SK-N-SH (cell line): ENCODE measurements at regions not wholly inside any gene's neighbourhood (a gene's known extent, or its start where the extent isn't known, plus 50 kb on each side); places are given as distances from the start of the nearest gene placed in this dataset.

Source experiments
- CTCF ChIA-PET: fragments of 300-600, 350-600 bp; formaldehyde crosslinking; extraction: SDS; loops from one replicate; lab custom pipeline; 2021; lab: Yijun Ruan, JAX
- POLR2A ChIA-PET: fragments of 350-600 bp; sonication (Branson Sonifier 250); formaldehyde crosslinking; extraction: SDS; loops from one replicate; lab custom pipeline; 2020; ENCODE audit warnings: antibody characterized with exemption, inconsistent platforms; lab: Yijun Ruan, JAX
- DNase-seq: peaks from one replicate; pipeline ENCODE4 v3.0.0; 2012
- H2AFZ ChIP-seq: fragments of 200-600 bp; sonication (generic); 2 replicates; pipeline ENCODE4 v1.8.1; 2016; ENCODE audit warnings: antibody characterized with exemption, mild to moderate bottlenecking, low read depth
- H3F3A ChIP-seq: fragments of 200-600 bp; sonication (generic); replicated peaks from 2 replicates; pipeline ENCODE3; 2016; ENCODE audit warnings: antibody characterized with exemption, mild to moderate bottlenecking; ENCODE audit not compliant: insufficient read depth
- H3K27ac ChIP-seq, 2 experiments: fragments of 200-500 bp in 1 of 2; fragments of 200-600 bp in 1 of 2; sonication (Bioruptor generic) in 1 of 2; sonication (generic), shearing (Covaris generic) in 1 of 2; 2 replicates each; pipeline versions ENCODE4 v1.5.1 to v1.6.1; 2014 to 2016; ENCODE audit warnings: low read depth in 2 of 2, inconsistent platforms in 1 of 2, low read length in 1 of 2, mild to moderate bottlenecking in 1 of 2, mixed read lengths in 1 of 2
- H3K27me3 ChIP-seq: fragments of 200-600 bp; sonication (generic), shearing (Covaris generic); 2 replicates; pipeline ENCODE4 v1.6.1; 2016; ENCODE audit warnings: mixed run types; ENCODE audit not compliant: insufficient read depth
- H3K36me3 ChIP-seq, 2 experiments: fragments of 200-500 bp in 1 of 2; fragments of 200-600 bp in 1 of 2; sonication (Bioruptor generic) in 1 of 2; sonication (generic) in 1 of 2; replicated peaks in 1 of 2; 2 replicates each; pipeline versions ENCODE3 to v1.5.1; 2014 to 2016; ENCODE audit warnings: low read length in 1 of 2, mild to moderate bottlenecking in 1 of 2; ENCODE audit not compliant: insufficient read depth in 2 of 2, control insufficient read depth in 1 of 2
- H3K4me1 ChIP-seq, 2 experiments: fragments of 200-500 bp in 1 of 2; fragments of 200-600 bp in 1 of 2; sonication (Bioruptor generic) in 1 of 2; sonication (generic), shearing (Covaris generic) in 1 of 2; 2 replicates each; pipeline versions ENCODE4 v1.5.1 to v1.6.1; 2014 to 2016; ENCODE audit warnings: low read depth in 1 of 2, low read length in 1 of 2, mixed run types in 1 of 2; ENCODE audit not compliant: insufficient read depth in 2 of 2, control insufficient read depth in 1 of 2
- H3K4me2 ChIP-seq: fragments of 200-600 bp; sonication (generic), shearing (Covaris generic); 2 replicates; pipeline ENCODE4 v1.6.1; 2017; ENCODE audit warnings: mixed run types
- H3K4me3 ChIP-seq, 2 experiments: fragments of 200-500 bp in 1 of 2; fragments of 200-600 bp in 1 of 2; sonication (Bioruptor generic) in 1 of 2; sonication (generic), shearing (Covaris generic) in 1 of 2; 2 replicates each; pipeline versions ENCODE4 v1.5.1 to v1.8.1; 2014 to 2016; ENCODE audit warnings: low read depth in 2 of 2, inconsistent platforms in 1 of 2, low read length in 1 of 2, mild to moderate bottlenecking in 1 of 2, mixed read lengths in 1 of 2, moderate library complexity in 1 of 2
- H3K79me2 ChIP-seq: fragments of 200-600 bp; sonication (generic); 2 replicates; pipeline ENCODE4 v1.8.1; 2017; ENCODE audit warnings: mild to moderate bottlenecking; ENCODE audit not compliant: insufficient read depth
- H3K9ac ChIP-seq: fragments of 200-600 bp; sonication (generic); 2 replicates; pipeline ENCODE4 v1.6.1; 2017; ENCODE audit warnings: mixed run types
- H3K9me2 ChIP-seq: fragments of 200-600 bp; sonication (generic); 2 replicates; pipeline ENCODE4 v1.6.1; 2017; ENCODE audit warnings: mixed run types
- H3K9me3 ChIP-seq: fragments of 200-600 bp; sonication (generic); 2 replicates; pipeline ENCODE4 v1.6.1; 2017; ENCODE audit warnings: mixed run types, mild to moderate bottlenecking, moderate library complexity
- H4K20me1 ChIP-seq: fragments of 200-600 bp; sonication (generic); 2 replicates; pipeline ENCODE4 v1.6.1; 2017; ENCODE audit warnings: mild to moderate bottlenecking, mixed run types; ENCODE audit not compliant: insufficient read depth
- CTCF ChIP-seq: fragments of 200-600 bp; sonication (generic); IDR thresholded peaks from 2 replicates; pipeline ENCODE4 v1.6.1; 2017; ENCODE audit warnings: antibody characterized with exemption, mild to moderate bottlenecking, moderate library complexity
- ELF1 ChIP-seq: IDR thresholded peaks from 2 replicates; pipeline ENCODE4 v1.4.0; 2012
- FOXM1 ChIP-seq: IDR thresholded peaks from 2 replicates; pipeline ENCODE4 v1.4.0; 2012; ENCODE audit warnings: low read depth, mild to moderate bottlenecking
- GABPA ChIP-seq: IDR thresholded peaks from 2 replicates; pipeline ENCODE4 v1.4.0; 2012; ENCODE audit warnings: low read depth, mild to moderate bottlenecking
- MAX ChIP-seq: IDR thresholded peaks from 2 replicates; pipeline ENCODE4 v1.4.0; 2012; ENCODE audit warnings: low read depth
- MXI1 ChIP-seq: IDR thresholded peaks from 2 replicates; pipeline ENCODE4 v1.6.1; 2012; ENCODE audit warnings: mild to moderate bottlenecking, low read depth, low read length, improper control_type of control experiment
- NRF1 ChIP-seq: IDR thresholded peaks from 2 replicates; pipeline ENCODE4 v1.6.1; 2012; ENCODE audit warnings: low read depth, mild to moderate bottlenecking, low read length
- RXRA ChIP-seq: IDR thresholded peaks from 2 replicates; pipeline ENCODE4 v1.4.0; 2012; ENCODE audit warnings: low read depth, mild to moderate bottlenecking, borderline replicate concordance
- TCF12 ChIP-seq: IDR thresholded peaks from 2 replicates; pipeline ENCODE4 v1.4.0; 2012
- USF1 ChIP-seq: IDR thresholded peaks from 2 replicates; pipeline ENCODE4 v1.4.0; 2012; ENCODE audit warnings: low read depth, borderline replicate concordance
- YY1 ChIP-seq: IDR thresholded peaks from 2 replicates; pipeline ENCODE4 v1.4.0; 2012; ENCODE audit warnings: low read depth, mild to moderate bottlenecking
- ZBTB33 ChIP-seq: IDR thresholded peaks from 2 replicates; pipeline ENCODE4 v1.4.0; 2012; ENCODE audit warnings: low read depth, borderline replicate concordance
- WGBS: methylation state at CpG from one replicate; pipeline ENCODE4 v1.1.6; 2017; ENCODE audit warnings: low lambda C conversion rate; 5-methylcytosine and 5-hydroxymethylcytosine counted together

GRCh38 chr13:40270726-40271125, 395.7 kb downstream of the FOXO1 start:
- POLR2A ChIA-PET: no interaction called here
- no peak overlapping the region for H3K4me3 ChIP-seq
- no peaks in the 10 kb centered on the region for H3K79me2 ChIP-seq
- no peak for DNase-seq
- H3K4me1 ChIP-seq: peaks cover 0 to 20% of the 10 kb centered on the region in 2 experiments; a peak in 3 of 4 replicates
- no peaks in the 10 kb centered on the region for H4K20me1 ChIP-seq
- no peaks in the 10 kb centered on the region for H3K9me3 ChIP-seq
- no peak overlapping the region for H3K27ac ChIP-seq
- TF ChIP-seq GABPA: no peak
- TF ChIP-seq FOXM1: no peak
- no peak for TF ChIP-seq NRF1
- no peak for TF ChIP-seq USF1
- TF ChIP-seq RXRA: no peak
- TF ChIP-seq YY1: no peak
- H3K9ac ChIP-seq: no peak overlapping the region
- 92% methylated on average over 1 of the region's 1 CpG for WGBS
- H3K36me3 ChIP-seq: no peaks in the 10 kb centered on the region
- H2AFZ ChIP-seq: no peak overlapping the region
- H3K4me2 ChIP-seq: no peak overlapping the region
- CTCF ChIA-PET: interaction anchor here (1.8 kb wide), 1 partner anchor 8 kb away, joined by 4 read pairs; no protein-coding TSS in a partner anchor
- H3F3A ChIP-seq: peaks cover 17% of the 10 kb centered on the region
- no peaks in the 10 kb centered on the region for H3K27me3 ChIP-seq
- H3K9me2 ChIP-seq: no peaks in the 10 kb centered on the region

- ChIA-PET POLR2A (no interaction called here), CTCF (no interaction called here)
- Histone ChIP-seq H3K27ac (peak overlapping the region; percentile 34 to 54; a peak in 3 of 4 replicates), H2AFZ (no peak overlapping the region; the same call in 1 of the 2 replicates), H3K36me3 (no peaks in the 10 kb centered on the region), H3K9me2 (no peaks in the 10 kb centered on the region), H3K9me3 (no peaks in the 10 kb centered on the region), H3K79me2 (no peaks in the 10 kb centered on the region), H3K9ac (no peak overlapping the region), H3K27me3 (no peaks in the 10 kb centered on the region), H3F3A (peaks cover 17% of the 10 kb centered on the region), H3K4me2 (peak overlapping the region; percentile 53; the same call in 1 of the 2 replicates), H4K20me1 (no peaks in the 10 kb centered on the region), H3K4me1 (peaks cover 0 to 24% of the 10 kb centered on the region in 2 experiments; a peak in 3 of 4 replicates), H3K4me3 (no peak overlapping the region)
- no peak for TF ChIP-seq GABPA
- TF ChIP-seq FOXM1: no peak
- no peak for TF ChIP-seq MXI1
- TF ChIP-seq ZBTB33: no peak
- no peak for TF ChIP-seq ELF1
- no peak for TF ChIP-seq NRF1
- no peak for TF ChIP-seq CTCF
- no peak for TF ChIP-seq MAX
- no peak for TF ChIP-seq TCF12
- WGBS: 94% methylated on average over 3 of the region's 7 CpGs
- no peak for DNase-seq
Observed at GRCh38 chr13:40271271-40271885, 395.1 kb downstream of the FOXO1 start.
